IMR-90 (cell line): ENCODE measurements at regions not wholly inside any gene's neighbourhood (a gene's known extent, or its start where the extent isn't known, plus 50 kb on each side); places are given as distances from the start of the nearest gene placed in this dataset.
A peak's percentile ranks its signal among the peaks of the same experiment; 100 is the strongest.

Source experiments
- ATAC-seq: fragments of 200-7000 bp; cut with Tn5 transposase; 2 replicates; pipeline ENCODE4 v1.9.1; 2020; ENCODE audit warnings: low read depth, mild to moderate bottlenecking, moderate library complexity
- BruUV-seq: library from RNA; stranded (reverse); fragments of 400-500 nt; replicated peaks from 2 replicates; lab custom pipeline; 2021; lab: Mats Ljungman, UMichigan
- CTCF ChIA-PET: fragments of 300-600 bp; formaldehyde crosslinking; extraction: SDS; loops from one replicate; lab custom pipeline; 2021; ENCODE audit warnings: antibody characterized with exemption; lab: Yijun Ruan, JAX
- POLR2A ChIA-PET: fragments of 300-600 bp; sonication (Branson Sonifier 250); formaldehyde crosslinking; loops from one replicate; lab custom pipeline; 2022; ENCODE audit warnings: antibody characterized with exemption; ENCODE audit not compliant: unreplicated experiment; lab: Charles Lee
- DNase-seq: peaks from one replicate; pipeline ENCODE4 v3.0.0; 2013
- H2AFZ ChIP-seq: replicated peaks from 2 replicates; pipeline ENCODE3; 2013; ENCODE audit warnings: low read length, mild to moderate bottlenecking; ENCODE audit not compliant: poor library complexity
- H2AK5ac ChIP-seq: 2 replicates; pipeline ENCODE4 v1.6.1; 2013; ENCODE audit warnings: low read depth, low read length, inconsistent platforms
- H2AK9ac ChIP-seq: replicated peaks from 2 replicates; pipeline ENCODE3; 2013; ENCODE audit warnings: mild to moderate bottlenecking, low read depth, low read length, moderate library complexity; ENCODE audit not compliant: poor library complexity
- H2BK120ac ChIP-seq: 2 replicates; pipeline ENCODE4 v1.6.1; 2013; ENCODE audit warnings: low read depth, low read length, inconsistent platforms
- H2BK15ac ChIP-seq: 3 replicates; pipeline ENCODE4 v1.6.1; 2013; ENCODE audit warnings: low read depth, low read length, inconsistent platforms
- H2BK20ac ChIP-seq: 2 replicates; pipeline ENCODE4 v1.6.1; 2013; ENCODE audit warnings: low read depth, mild to moderate bottlenecking, inconsistent platforms, low read length, moderate library complexity
- H2BK5ac ChIP-seq: 2 replicates; pipeline ENCODE4 v1.6.1; 2013; ENCODE audit warnings: mild to moderate bottlenecking, low read depth, low read length, inconsistent platforms; ENCODE audit not compliant: poor library complexity, severe bottlenecking
- H3K14ac ChIP-seq: replicated peaks from 2 replicates; pipeline ENCODE4 v1.6.1; 2013; ENCODE audit warnings: low read depth, low read length, inconsistent platforms
- H3K18ac ChIP-seq: 2 replicates; pipeline ENCODE4 v1.6.1; 2013; ENCODE audit warnings: low read depth, low read length, control low read depth
- H3K23ac ChIP-seq: 2 replicates; pipeline ENCODE4 v1.6.1; 2013; ENCODE audit warnings: low read depth, low read length, inconsistent platforms
- H3K27ac ChIP-seq: 2 replicates; pipeline ENCODE4 v1.5.1; 2013; ENCODE audit warnings: mild to moderate bottlenecking, control low read depth, low read length; ENCODE audit not compliant: insufficient read depth
- H3K27me3 ChIP-seq: 2 replicates; pipeline ENCODE4 v1.6.1; 2013; ENCODE audit warnings: low read length; ENCODE audit not compliant: control insufficient read depth, insufficient read depth
- H3K36me3 ChIP-seq: 2 replicates; pipeline ENCODE4 v1.6.1; 2013; ENCODE audit warnings: low read length, mixed read lengths; ENCODE audit not compliant: control insufficient read depth, insufficient read depth
- H3K4ac ChIP-seq: 2 replicates; pipeline ENCODE4 v1.6.1; 2013; ENCODE audit warnings: low read depth, low read length, inconsistent platforms
- H3K4me1 ChIP-seq: 2 replicates; pipeline ENCODE4 v1.6.1; 2013; ENCODE audit warnings: low read length, mixed read lengths; ENCODE audit not compliant: control insufficient read depth, insufficient read depth
- H3K4me2 ChIP-seq: 2 replicates; pipeline ENCODE4 v1.6.1; 2013; ENCODE audit warnings: low read depth, mild to moderate bottlenecking, control low read depth, low read length, moderate library complexity
- H3K4me3 ChIP-seq: 2 replicates; pipeline ENCODE4 v1.5.1; 2013; ENCODE audit warnings: low read depth, mild to moderate bottlenecking, control low read depth, low read length, moderate library complexity; ENCODE audit not compliant: insufficient read depth
- H3K56ac ChIP-seq: 2 replicates; pipeline ENCODE4 v1.6.1; 2013; ENCODE audit warnings: low read length, inconsistent platforms; ENCODE audit not compliant: insufficient read depth; ENCODE audit errors: extremely low read depth
- H3K79me1 ChIP-seq, 2 experiments: 2 replicates each; pipeline ENCODE4 v1.6.1; 2013; ENCODE audit warnings: low read length in 2 of 2, inconsistent platforms in 1 of 2, low read depth in 1 of 2
- H3K9ac ChIP-seq: 2 replicates; pipeline ENCODE4 v1.6.1; 2013; ENCODE audit warnings: low read depth, low read length, control low read depth
- H3K9me1 ChIP-seq: 2 replicates; pipeline ENCODE4 v1.6.1; 2013; ENCODE audit warnings: low read length, inconsistent platforms; ENCODE audit not compliant: insufficient read depth
- H3K9me3 ChIP-seq: 2 replicates; pipeline ENCODE4 v1.6.1; 2013; ENCODE audit warnings: low read length; ENCODE audit not compliant: control insufficient read depth, insufficient read depth
- H4K20me1 ChIP-seq: 2 replicates; pipeline ENCODE4 v1.6.1; 2013; ENCODE audit warnings: low read length, inconsistent platforms; ENCODE audit not compliant: insufficient read depth
- H4K5ac ChIP-seq: 2 replicates; pipeline ENCODE4 v1.6.1; 2013; ENCODE audit warnings: mild to moderate bottlenecking, low read depth, low read length, control low read depth
- H4K8ac ChIP-seq, 2 experiments: 2 replicates each; pipeline ENCODE4 v1.6.1; 2013; ENCODE audit warnings: low read depth in 2 of 2, low read length in 2 of 2, control low read depth in 1 of 2, inconsistent platforms in 1 of 2
- H4K91ac ChIP-seq: 2 replicates; pipeline ENCODE4 v1.6.1; 2013; ENCODE audit warnings: low read depth, low read length, inconsistent platforms; ENCODE audit not compliant: insufficient read depth
- MAFK ChIP-seq: IDR thresholded peaks from 2 replicates; pipeline ENCODE4 v1.6.1; 2012; ENCODE audit warnings: low read depth, low read length, improper control_type of control experiment
- WGBS, 2 experiments: methylation state at CpG; one replicate each; pipeline versions ENCODE4 v1.1.5 to v1.1.7; 2013; ENCODE audit warnings: missing lambda C conversion rate in 2 of 2; ENCODE audit not compliant: insufficient read length in 1 of 2; ENCODE audit errors: extremely low coverage in 2 of 2; 5-methylcytosine and 5-hydroxymethylcytosine counted together
- dilution Hi-C: fragments of 300-500 bp; cut with HindIII; formaldehyde crosslinking; loops from one replicate; pipeline ENCODE4 v1.14.3; 2018; ENCODE audit warnings: low sequenced_read_pairs; ENCODE audit not compliant: unreplicated experiment
- in situ Hi-C: fragments of 300-500 bp; cut with MboI; formaldehyde crosslinking; loops from 3 replicates; pipeline ENCODE4 v1.14.3; 2019; ENCODE audit warnings: low sequenced_read_pairs, inconsistent platforms, mixed read lengths
- intact Hi-C: fragments of 100-400 bp; cut with micrococcal nuclease; formaldehyde crosslinking; loops from 2 replicates; pipeline ENCODE4 v1.10.0; 2022

DNA sequence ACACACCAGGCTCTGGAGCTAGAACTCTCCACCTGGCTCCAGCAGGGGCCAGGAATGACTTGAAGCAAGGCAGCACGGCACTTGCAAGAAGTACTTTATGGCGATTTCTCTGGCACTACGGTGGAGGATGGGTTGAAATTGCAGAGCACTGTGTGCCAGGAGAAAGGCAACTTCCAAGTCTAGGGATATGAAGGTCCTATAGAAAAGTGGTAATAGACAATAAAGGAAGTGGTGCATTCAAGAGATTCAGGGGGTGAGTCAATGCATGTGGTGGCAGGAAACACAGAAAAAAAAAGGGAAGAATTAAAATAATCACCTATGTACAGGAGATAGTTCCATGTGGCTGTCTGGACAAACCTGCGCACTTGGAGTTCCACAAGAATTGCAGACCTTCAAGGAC is 240.3 kb upstream of the DYNLRB2 start:
- no peak overlapping the region for H3K4me3 ChIP-seq
- no peaks in the 10 kb centered on the region for H3K79me1 ChIP-seq
- DNase-seq (no peak), ATAC-seq (peak; percentile 9)
- in situ Hi-C loops: no loop called here
- H2AK5ac ChIP-seq: peak overlapping the region; percentile 92
- peak overlapping the region; percentile 74 to 99 for H4K8ac ChIP-seq
- peak overlapping the region; percentile 95 for H3K4ac ChIP-seq
- H3K27me3 ChIP-seq: no peaks in the 10 kb centered on the region
- peak overlapping the region; percentile 33 for H2AK9ac ChIP-seq
- H3K9me1 ChIP-seq: peaks cover 22% of the 10 kb centered on the region
- H2BK5ac ChIP-seq: peak overlapping the region; percentile 95
- H3K9me3 ChIP-seq: no peaks in the 10 kb centered on the region
- H2AFZ ChIP-seq: peak overlapping the region; percentile 59
- H3K18ac ChIP-seq: peak overlapping the region; percentile 38
- H3K14ac ChIP-seq: peak overlapping the region; percentile 88
- H2BK15ac ChIP-seq: peak overlapping the region; percentile 72; the same call in 2 of the 3 replicates
- TF ChIP-seq MAFK: no peak
- peak overlapping the region; percentile 82 for H3K56ac ChIP-seq
- peak overlapping the region; percentile 29; the same call in 1 of the 2 replicates for H3K9ac ChIP-seq
- intact Hi-C loops: loop anchor here (10.0 kb wide), 1 partner anchor 106 kb away; no protein-coding TSS in a partner anchor
- H3K4me1 ChIP-seq: peaks cover 25% of the 10 kb centered on the region
- H3K36me3 ChIP-seq: no peaks in the 10 kb centered on the region
- 82% methylated on average over 3 of the region's 4 CpGs; no CpG with 5 or more reads in 1 of the 2 experiments for WGBS, 2 experiments
- ChIA-PET CTCF (no interaction called here), POLR2A (no interaction called here)
- peak overlapping the region; percentile 95 for H3K27ac ChIP-seq
- H2BK20ac ChIP-seq: peak overlapping the region; percentile 96
- peak overlapping the region; percentile 41 for H3K23ac ChIP-seq
- H3K4me2 ChIP-seq: no peak overlapping the region; the same call in 1 of the 2 replicates
- peak overlapping the region; percentile 97 for H4K91ac ChIP-seq
- no peaks in the 10 kb centered on the region for H4K20me1 ChIP-seq
- no TSS peak for BruUV-seq
- peak overlapping the region; percentile 86 for H4K5ac ChIP-seq
- peak overlapping the region; percentile 98 for H2BK120ac ChIP-seq
- dilution Hi-C loops: no loop called here
